NB4 (cell line): ENCODE measurements at regions not wholly inside any gene's neighbourhood (a gene's known extent, or its start where the extent isn't known, plus 50 kb on each side); places are given as distances from the start of the nearest gene placed in this dataset.

Source experiments
- MYC ChIP-seq: IDR thresholded peaks from 2 replicates; pipeline ENCODE4 v1.6.1; 2011; ENCODE audit warnings: low read depth, low read length
- TF ChIP-seq, protein P1 (sequence below): IDR thresholded peaks from one replicate; pipeline ENCODE4 v1.5.1; 2012; ENCODE audit warnings: low read depth, low read length

DNA sequence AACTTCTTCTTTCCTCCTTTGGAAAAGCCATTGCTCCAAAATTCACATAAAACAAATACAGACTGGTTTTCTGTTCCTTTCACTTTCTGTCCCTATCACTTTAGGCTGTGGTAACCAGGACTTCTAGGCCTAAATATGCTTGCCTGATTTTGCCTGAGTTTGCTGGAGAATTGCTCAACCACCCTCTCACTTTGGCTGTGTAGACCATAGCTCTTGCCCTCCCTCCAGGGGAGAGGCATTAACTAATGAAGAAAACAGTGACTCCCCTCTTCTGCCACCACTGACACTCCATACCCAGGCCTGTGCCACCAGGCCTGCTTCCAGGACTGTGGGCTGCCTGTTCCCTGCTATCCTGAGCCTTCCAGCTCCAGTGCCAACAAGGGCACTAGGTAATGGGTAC is 163.5 kb downstream of the TOMM20 start:
- TF ChIP-seq, protein P1, sequence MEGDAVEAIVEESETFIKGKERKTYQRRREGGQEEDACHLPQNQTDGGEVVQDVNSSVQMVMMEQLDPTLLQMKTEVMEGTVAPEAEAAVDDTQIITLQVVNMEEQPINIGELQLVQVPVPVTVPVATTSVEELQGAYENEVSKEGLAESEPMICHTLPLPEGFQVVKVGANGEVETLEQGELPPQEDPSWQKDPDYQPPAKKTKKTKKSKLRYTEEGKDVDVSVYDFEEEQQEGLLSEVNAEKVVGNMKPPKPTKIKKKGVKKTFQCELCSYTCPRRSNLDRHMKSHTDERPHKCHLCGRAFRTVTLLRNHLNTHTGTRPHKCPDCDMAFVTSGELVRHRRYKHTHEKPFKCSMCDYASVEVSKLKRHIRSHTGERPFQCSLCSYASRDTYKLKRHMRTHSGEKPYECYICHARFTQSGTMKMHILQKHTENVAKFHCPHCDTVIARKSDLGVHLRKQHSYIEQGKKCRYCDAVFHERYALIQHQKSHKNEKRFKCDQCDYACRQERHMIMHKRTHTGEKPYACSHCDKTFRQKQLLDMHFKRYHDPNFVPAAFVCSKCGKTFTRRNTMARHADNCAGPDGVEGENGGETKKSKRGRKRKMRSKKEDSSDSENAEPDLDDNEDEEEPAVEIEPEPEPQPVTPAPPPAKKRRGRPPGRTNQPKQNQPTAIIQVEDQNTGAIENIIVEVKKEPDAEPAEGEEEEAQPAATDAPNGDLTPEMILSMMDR = no peak
- no peak for TF ChIP-seq MYC
